Fibroblast of mammary gland (primary cell): ENCODE measurements at regions not wholly inside any gene's neighbourhood (a gene's known extent, or its start where the extent isn't known, plus 50 kb on each side); places are given as distances from the start of the nearest gene placed in this dataset.

Source experiments
- DNase-seq: peaks from one replicate; pipeline ENCODE4 v3.0.0-alpha.2; 2010; ENCODE audit warnings: low read depth
- H3K4me3 ChIP-seq: 2 replicates; pipeline ENCODE4 v1.5.1; 2011; ENCODE audit warnings: low read depth, mild to moderate bottlenecking, low read length, moderate library complexity; ENCODE audit not compliant: control insufficient read depth
- CTCF ChIP-seq: conservative IDR thresholded peaks from 2 replicates; pipeline ENCODE4 v1.5.1; 2011; ENCODE audit warnings: low read depth, low read length, inconsistent platforms; ENCODE audit not compliant: control insufficient read depth, insufficient read depth

GRCh38 chr10:36175954-36176353, 533.9 kb upstream of the FZD8 start:
- no peak overlapping the region for H3K4me3 ChIP-seq
- no peak for TF ChIP-seq CTCF
- no peak for DNase-seq

- no peak for TF ChIP-seq CTCF
- no peak overlapping the region for H3K4me3 ChIP-seq
- no peak for DNase-seq
Observed at GRCh38 chr10:36173364-36173763, 531.3 kb upstream of the FZD8 start.

GRCh38 chr10:36171953-36172940, 530.2 kb upstream of the FZD8 start:
- no peak overlapping the region for H3K4me3 ChIP-seq
- TF ChIP-seq CTCF: no peak
- DNase-seq: peak; percentile 64

GRCh38 chr10:36171556-36171952, 529.5 kb upstream of the FZD8 start:
- no peak overlapping the region for H3K4me3 ChIP-seq
- no peak for DNase-seq
- no peak for TF ChIP-seq CTCF

- no peak for DNase-seq
- TF ChIP-seq CTCF: no peak
- no peak overlapping the region for H3K4me3 ChIP-seq
Observed at GRCh38 chr10:36170943-36171501, 528.9 kb upstream of the FZD8 start.

- no peak overlapping the region for H3K4me3 ChIP-seq
- no peak for TF ChIP-seq CTCF
- no peak for DNase-seq
Observed at GRCh38 chr10:36170142-36170719, 528.1 kb upstream of the FZD8 start.
